Activated naive CD8-positive, alpha-beta T cell treated with anti-CD3 and anti-CD28 coated beads, Interleukin-2, amount 10 ng/mL, durations not matched to agents 7 days and 5 days (primary cell): ENCODE measurements at regions not wholly inside any gene's neighbourhood (a gene's known extent, or its start where the extent isn't known, plus 50 kb on each side); places are given as distances from the start of the nearest gene placed in this dataset.
"Not testable (repeated sequence)": the region's sequence is repeated elsewhere in the genome, so short reads cannot be mapped to it uniquely, and the experiment has no call there.

Source experiments
- ATAC-seq: fragments of 150-1000 bp; cut with Tn5 transposase; one replicate; pipeline ENCODE4 v1.10.0; 2021; ENCODE audit warnings: low read depth, moderate library complexity
- POLR2A ChIA-PET: fragments of 350-600 bp; sonication (Branson Sonifier 250); formaldehyde crosslinking; loops from one replicate; lab custom pipeline; 2021; ENCODE audit warnings: antibody characterized with exemption; lab: Charles Lee
- DNase-seq: peaks from one replicate; pipeline ENCODE4 v3.0.0; 2021
- H3K27ac Mint-ChIP-seq: one replicate; pipeline ENCODE4 v1.8.0; 2022; ENCODE audit warnings: mild to moderate bottlenecking, mixed read lengths
- H3K27me3 Mint-ChIP-seq: one replicate; pipeline ENCODE4 v1.8.0; 2022; ENCODE audit warnings: mild to moderate bottlenecking, moderate library complexity, mixed read lengths
- H3K36me3 Mint-ChIP-seq: one replicate; pipeline ENCODE4 v1.8.0; 2021; ENCODE audit warnings: mild to moderate bottlenecking, mixed read lengths
- H3K4me1 Mint-ChIP-seq: one replicate; pipeline ENCODE4 v1.8.0; 2021; ENCODE audit warnings: mixed read lengths
- H3K4me3 Mint-ChIP-seq: one replicate; pipeline ENCODE4 v1.8.0; 2022; ENCODE audit warnings: mild to moderate bottlenecking, moderate library complexity, mixed read lengths
- H3K9me3 Mint-ChIP-seq: one replicate; pipeline ENCODE4 v1.8.0; 2021; ENCODE audit warnings: mixed read lengths

- Mint-ChIP-seq H3K4me1 (no peaks in the 10 kb centered on the region), H3K27me3 (no peaks in the 10 kb centered on the region), H3K9me3 (peaks cover 1% of the 10 kb centered on the region), H3K27ac (no peak overlapping the region), H3K4me3 (no peak overlapping the region), H3K36me3 (no peaks in the 10 kb centered on the region)
- POLR2A ChIA-PET, result no interaction called here
- ATAC-seq, result no peak
- DNase-seq, result no peak
Measured at GRCh38 chr1:96079581-96079980, 642.0 kb upstream of the PTBP2 start.

GRCh38 chr1:96080925-96081324 is 640.7 kb upstream of the PTBP2 start:
- Mint-ChIP-seq H3K9me3 (no peaks in the 10 kb centered on the region), H3K36me3 (no peaks in the 10 kb centered on the region), H3K4me3 (no peak overlapping the region), H3K27me3 (no peaks in the 10 kb centered on the region), H3K4me1 (no peaks in the 10 kb centered on the region), H3K27ac (no peak overlapping the region)
- POLR2A ChIA-PET, result no interaction called here
- DNase-seq (no peak), ATAC-seq (no peak)

GRCh38 chr1:96087719-96088118 is 633.9 kb upstream of the PTBP2 start:
- no peaks in the 10 kb centered on the region for H3K27me3 Mint-ChIP-seq
- DNase-seq, result no peak
- ATAC-seq, result no peak
- no peak overlapping the region for H3K4me3 Mint-ChIP-seq
- POLR2A ChIA-PET, result no interaction called here
- H3K36me3 Mint-ChIP-seq, result no peaks in the 10 kb centered on the region
- H3K27ac Mint-ChIP-seq, result no peak overlapping the region
- H3K9me3 Mint-ChIP-seq, result no peaks in the 10 kb centered on the region
- no peaks in the 10 kb centered on the region for H3K4me1 Mint-ChIP-seq

GRCh38 chr1:96090134-96090533 is 631.5 kb upstream of the PTBP2 start:
- DNase-seq, result no peak
- Mint-ChIP-seq H3K9me3 (no peaks in the 10 kb centered on the region), H3K4me3 (no peak overlapping the region), H3K36me3 (no peaks in the 10 kb centered on the region), H3K4me1 (no peaks in the 10 kb centered on the region), H3K27ac (no peak overlapping the region), H3K27me3 (no peaks in the 10 kb centered on the region)
- no peak for ATAC-seq
- POLR2A ChIA-PET, result no interaction called here

- H3K4me3 Mint-ChIP-seq, result no peak overlapping the region
- DNase-seq, result no peak
Measured at GRCh38 chr1:96095849-96096612, 625.6 kb upstream of the PTBP2 start.

GRCh38 chr1:96096613-96097321 is 624.8 kb upstream of the PTBP2 start:
- H3K36me3 Mint-ChIP-seq, result no peaks in the 10 kb centered on the region
- no peak for DNase-seq
- H3K4me1 Mint-ChIP-seq, result no peaks in the 10 kb centered on the region
- no peak for ATAC-seq
- POLR2A ChIA-PET, result no interaction called here
- H3K9me3 Mint-ChIP-seq, result no peaks in the 10 kb centered on the region
- no peak overlapping the region for H3K27ac Mint-ChIP-seq
- H3K4me3 Mint-ChIP-seq, result no peak overlapping the region
- no peaks in the 10 kb centered on the region for H3K27me3 Mint-ChIP-seq

More at GRCh38 chr1:96095849-96096612, 625.6 kb upstream of the PTBP2 start:
- Mint-ChIP-seq H3K9me3 (no peaks in the 10 kb centered on the region), H3K4me1 (no peaks in the 10 kb centered on the region), H3K36me3 (no peaks in the 10 kb centered on the region), H3K27ac (no peak overlapping the region), H3K27me3 (no peaks in the 10 kb centered on the region)
- ATAC-seq, result no peak
- POLR2A ChIA-PET, result no interaction called here

- DNase-seq (no peak), ATAC-seq (no peak)
- Mint-ChIP-seq H3K36me3 (no peaks in the 10 kb centered on the region), H3K27ac (no peak overlapping the region), H3K4me3 (no peak overlapping the region), H3K4me1 (no peaks in the 10 kb centered on the region), H3K9me3 (peaks cover 2% of the 10 kb centered on the region), H3K27me3 (no peaks in the 10 kb centered on the region)
- POLR2A ChIA-PET, result no interaction called here
Measured at GRCh38 chr1:96104506-96104905, 617.1 kb upstream of the PTBP2 start.

- Mint-ChIP-seq H3K27me3 (no peaks in the 10 kb centered on the region), H3K4me1 (no peaks in the 10 kb centered on the region), H3K9me3 (peaks cover 2% of the 10 kb centered on the region), H3K27ac (no peak overlapping the region), H3K36me3 (no peaks in the 10 kb centered on the region), H3K4me3 (no peak overlapping the region)
- DNase-seq (no peak), ATAC-seq (no peak)
- POLR2A ChIA-PET, result no interaction called here
Measured at GRCh38 chr1:96104906-96105305, 616.7 kb upstream of the PTBP2 start.

- Mint-ChIP-seq H3K36me3 (no peaks in the 10 kb centered on the region), H3K9me3 (peaks cover 3% of the 10 kb centered on the region), H3K27me3 (no peaks in the 10 kb centered on the region), H3K4me3 (no peak overlapping the region), H3K4me1 (no peaks in the 10 kb centered on the region), H3K27ac (no peak overlapping the region)
- ATAC-seq (no peak), DNase-seq (no peak)
- POLR2A ChIA-PET, result no interaction called here
Measured at GRCh38 chr1:96116731-96117130, 604.9 kb upstream of the PTBP2 start.

GRCh38 chr1:96130432-96130831 is 591.2 kb upstream of the PTBP2 start:
- H3K27me3 Mint-ChIP-seq, result no peaks in the 10 kb centered on the region
- H3K36me3 Mint-ChIP-seq, result no peaks in the 10 kb centered on the region
- H3K4me3 Mint-ChIP-seq, result no peak overlapping the region
- H3K27ac Mint-ChIP-seq, result no peak overlapping the region
- POLR2A ChIA-PET, result no interaction called here
- no peaks in the 10 kb centered on the region for H3K9me3 Mint-ChIP-seq
- ATAC-seq (no peak), DNase-seq (no peak)
- H3K4me1 Mint-ChIP-seq, result no peaks in the 10 kb centered on the region

GRCh38 chr1:96144636-96145035 is 576.9 kb upstream of the PTBP2 start:
- DNase-seq (no peak), ATAC-seq (no peak)
- H3K4me3 Mint-ChIP-seq, result no peak overlapping the region
- peaks cover 1% of the 10 kb centered on the region for H3K9me3 Mint-ChIP-seq
- H3K27ac Mint-ChIP-seq, result no peak overlapping the region
- H3K4me1 Mint-ChIP-seq, result no peaks in the 10 kb centered on the region
- no peaks in the 10 kb centered on the region for H3K36me3 Mint-ChIP-seq
- POLR2A ChIA-PET, result no interaction called here
- no peaks in the 10 kb centered on the region for H3K27me3 Mint-ChIP-seq

- no peaks in the 10 kb centered on the region for H3K4me1 Mint-ChIP-seq
- no peak overlapping the region for H3K4me3 Mint-ChIP-seq
- POLR2A ChIA-PET, result no interaction called here
- H3K36me3 Mint-ChIP-seq, result no peaks in the 10 kb centered on the region
- no peaks in the 10 kb centered on the region for H3K27me3 Mint-ChIP-seq
- H3K27ac Mint-ChIP-seq, result no peak overlapping the region
- peaks cover 1% of the 10 kb centered on the region for H3K9me3 Mint-ChIP-seq
- ATAC-seq, result no peak
- DNase-seq, result no peak
Measured at GRCh38 chr1:96145492-96145891, 576.1 kb upstream of the PTBP2 start.

GRCh38 chr1:96152957-96153356 is 568.6 kb upstream of the PTBP2 start:
- ATAC-seq, POLR2A ChIA-PET, H3K27me3 Mint-ChIP-seq, H3K27ac Mint-ChIP-seq, H3K9me3 Mint-ChIP-seq, H3K36me3 Mint-ChIP-seq, H3K4me1 Mint-ChIP-seq, DNase-seq, H3K4me3 Mint-ChIP-seq: not testable (repeated sequence)

GRCh38 chr1:96157101-96157500 is 564.5 kb upstream of the PTBP2 start:
- POLR2A ChIA-PET, result no interaction called here
- no peaks in the 10 kb centered on the region for H3K36me3 Mint-ChIP-seq
- ATAC-seq (no peak), DNase-seq (no peak)
- no peaks in the 10 kb centered on the region for H3K4me1 Mint-ChIP-seq
- H3K27ac Mint-ChIP-seq, result no peak overlapping the region
- peaks cover 8% of the 10 kb centered on the region for H3K9me3 Mint-ChIP-seq
- H3K4me3 Mint-ChIP-seq, result no peak overlapping the region
- no peaks in the 10 kb centered on the region for H3K27me3 Mint-ChIP-seq
